CD4-positive, alpha-beta T cell (primary cell): ENCODE measurements at regions not wholly inside any gene's neighbourhood (a gene's known extent, or its start where the extent isn't known, plus 50 kb on each side); places are given as distances from the start of the nearest gene placed in this dataset.

Experiments
- ATAC-seq: fragments of 200-7000 bp; cut with Tn5 transposase; one replicate; pipeline ENCODE4 v1.10.0; 2022; ENCODE audit warnings: mild to moderate bottlenecking; ENCODE audit not compliant: poor library complexity
- CTCF ChIA-PET: fragments of 350-600 bp; sonication (Branson Sonifier 250); formaldehyde crosslinking; loops from one replicate; lab custom pipeline; 2021; ENCODE audit warnings: antibody characterized with exemption, inconsistent platforms; lab: Charles Lee
- POLR2A ChIA-PET: fragments of 350-600 bp; sonication (Branson Sonifier 250); formaldehyde crosslinking; loops from one replicate; lab custom pipeline; 2021; ENCODE audit warnings: antibody characterized with exemption, inconsistent platforms; lab: Charles Lee
- DNase-seq, 14 experiments: peaks; one replicate each; pipeline ENCODE4 v3.0.0-alpha.2; 2013 to 2020; ENCODE audit warnings: mixed read lengths in 2 of 14
- H3K27ac ChIP-seq, 2 donors: one replicate each; pipeline versions ENCODE4 v1.5.1 to v1.7.0; 2013; ENCODE audit warnings: low read length in 2 of 2, low read depth in 1 of 2, mild to moderate bottlenecking in 1 of 2
- H3K27me3 ChIP-seq, 2 experiments: 1 replicate in 1 of 2; 2 replicates in 1 of 2; pipeline versions ENCODE4 v1.6.1 to v1.7.0; 2013; ENCODE audit warnings: low read length in 2 of 2, control low read depth in 1 of 2, mild to moderate bottlenecking in 1 of 2, moderate library complexity in 1 of 2; ENCODE audit not compliant: insufficient read depth in 2 of 2, control insufficient read depth in 1 of 2
- H3K36me3 ChIP-seq: one replicate; pipeline ENCODE4 v1.6.1; 2013; ENCODE audit warnings: low read length, control low read depth; ENCODE audit not compliant: insufficient read depth
- H3K4me1 ChIP-seq: one replicate; pipeline ENCODE4 v1.6.1; 2013; ENCODE audit warnings: low read length, control low read depth; ENCODE audit not compliant: insufficient read depth
- H3K4me3 ChIP-seq: one replicate; pipeline ENCODE4 v1.5.1; 2013; ENCODE audit warnings: mild to moderate bottlenecking, low read length, moderate library complexity
- H3K9me3 ChIP-seq, 2 experiments: 1 replicate in 1 of 2; 2 replicates in 1 of 2; pipeline versions ENCODE4 v1.6.1 to v1.7.0; 2013; ENCODE audit warnings: low read length in 2 of 2, mild to moderate bottlenecking in 2 of 2, control low read depth in 1 of 2, moderate library complexity in 1 of 2; ENCODE audit not compliant: control insufficient read depth in 1 of 2, insufficient read depth in 1 of 2
- H3K27ac Mint-ChIP-seq: one replicate; pipeline ENCODE4 v1.8.0; 2020; ENCODE audit warnings: mixed read lengths
- H3K27me3 Mint-ChIP-seq: one replicate; pipeline ENCODE4 v1.8.0; 2021; ENCODE audit warnings: mixed read lengths
- H3K36me3 Mint-ChIP-seq: one replicate; pipeline ENCODE4 v1.8.0; 2021; ENCODE audit warnings: low read depth, mixed read lengths
- H3K4me1 Mint-ChIP-seq: one replicate; pipeline ENCODE4 v1.8.0; 2021; ENCODE audit warnings: low read depth, mixed read lengths
- H3K4me3 Mint-ChIP-seq: one replicate; pipeline ENCODE4 v1.8.0; 2020; ENCODE audit warnings: mild to moderate bottlenecking, mixed read lengths
- H3K9me3 Mint-ChIP-seq: one replicate; pipeline ENCODE4 v1.8.0; 2020; ENCODE audit warnings: mixed read lengths
- intact Hi-C, 2 experiments: fragments of 100-400 bp; cut with DNase I in 1 of 2; cut with micrococcal nuclease in 1 of 2; formaldehyde crosslinking; loops; one replicate each; pipeline versions ENCODE4 v1.15.1 to v1.9.0; 2023 to 2025; cut with DNase I, micrococcal nuclease
- TF ChIP-seq, protein P1 (sequence below): fragments of 200-600 bp; IDR thresholded peaks from one replicate; pipeline ENCODE4 v1.8.0; 2022; ENCODE audit warnings: antibody characterized with exemption, mild to moderate bottlenecking

DNA sequence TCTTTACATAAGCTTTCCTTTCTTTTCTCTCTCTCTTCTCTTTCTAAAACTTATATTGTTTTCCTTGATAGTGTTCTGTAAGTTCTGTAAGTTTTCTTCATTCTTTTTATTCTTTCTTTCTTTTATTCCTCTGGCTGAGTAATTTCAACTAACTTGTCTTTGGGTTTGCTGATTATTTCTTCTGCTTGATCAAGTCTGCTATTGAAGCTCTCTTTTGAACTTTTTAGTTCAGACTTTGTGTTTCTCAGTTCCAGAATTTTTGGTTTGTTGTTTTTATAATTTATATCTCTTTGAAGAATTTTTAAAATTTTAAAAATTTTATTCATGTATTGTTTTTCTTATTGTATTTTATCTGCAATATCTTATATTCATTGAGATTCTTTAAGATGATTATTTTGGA, 795.8 kb upstream of the SALL3 start:
- H3K9me3 ChIP-seq, result peaks cover 13 to 18% of the 10 kb centered on the region in 2 experiments
- CTCF ChIA-PET, result no interaction called here
- TF ChIP-seq, protein P1, sequence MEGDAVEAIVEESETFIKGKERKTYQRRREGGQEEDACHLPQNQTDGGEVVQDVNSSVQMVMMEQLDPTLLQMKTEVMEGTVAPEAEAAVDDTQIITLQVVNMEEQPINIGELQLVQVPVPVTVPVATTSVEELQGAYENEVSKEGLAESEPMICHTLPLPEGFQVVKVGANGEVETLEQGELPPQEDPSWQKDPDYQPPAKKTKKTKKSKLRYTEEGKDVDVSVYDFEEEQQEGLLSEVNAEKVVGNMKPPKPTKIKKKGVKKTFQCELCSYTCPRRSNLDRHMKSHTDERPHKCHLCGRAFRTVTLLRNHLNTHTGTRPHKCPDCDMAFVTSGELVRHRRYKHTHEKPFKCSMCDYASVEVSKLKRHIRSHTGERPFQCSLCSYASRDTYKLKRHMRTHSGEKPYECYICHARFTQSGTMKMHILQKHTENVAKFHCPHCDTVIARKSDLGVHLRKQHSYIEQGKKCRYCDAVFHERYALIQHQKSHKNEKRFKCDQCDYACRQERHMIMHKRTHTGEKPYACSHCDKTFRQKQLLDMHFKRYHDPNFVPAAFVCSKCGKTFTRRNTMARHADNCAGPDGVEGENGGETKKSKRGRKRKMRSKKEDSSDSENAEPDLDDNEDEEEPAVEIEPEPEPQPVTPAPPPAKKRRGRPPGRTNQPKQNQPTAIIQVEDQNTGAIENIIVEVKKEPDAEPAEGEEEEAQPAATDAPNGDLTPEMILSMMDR, result no peak
- Mint-ChIP-seq H3K4me3 (no peak overlapping the region), H3K27me3 (no peaks in the 10 kb centered on the region), H3K36me3 (no peaks in the 10 kb centered on the region), H3K27ac (no peak overlapping the region), H3K4me1 (no peaks in the 10 kb centered on the region), H3K9me3 (peaks cover 2% of the 10 kb centered on the region)
- no peak overlapping the region for H3K4me3 ChIP-seq
- H3K4me1 ChIP-seq, result no peaks in the 10 kb centered on the region
- no peaks in the 10 kb centered on the region for H3K27me3 ChIP-seq
- intact Hi-C loops, result no loop called here
- ATAC-seq (no peak), DNase-seq (no peak)
- POLR2A ChIA-PET, result no interaction called here
- H3K36me3 ChIP-seq, result no peaks in the 10 kb centered on the region
- no peak overlapping the region for H3K27ac ChIP-seq

DNA sequence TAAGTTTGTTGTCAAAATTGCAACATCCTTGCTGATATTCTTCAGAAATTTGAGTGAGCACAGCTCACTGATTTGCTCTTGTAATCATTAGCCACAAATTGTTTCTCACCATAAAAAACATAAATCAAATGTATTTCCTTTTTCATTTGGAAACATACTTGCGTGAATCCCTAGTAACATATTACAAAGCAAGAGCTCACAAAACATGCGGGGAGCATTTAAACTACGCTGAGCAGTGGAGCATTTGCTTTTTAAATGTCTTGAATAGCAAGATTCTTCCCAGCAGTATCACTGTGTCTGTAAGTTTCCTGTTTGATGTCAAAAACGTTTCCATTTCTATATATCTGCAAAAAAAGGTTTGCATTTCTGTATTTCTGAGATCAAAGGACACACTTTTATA, 788.3 kb upstream of the SALL3 start:
- H3K27ac ChIP-seq, result no peak overlapping the region
- H3K36me3 Mint-ChIP-seq, result no peaks in the 10 kb centered on the region
- peaks cover 3 to 5% of the 10 kb centered on the region in 2 experiments for H3K9me3 ChIP-seq
- no peak overlapping the region for H3K4me3 ChIP-seq
- H3K4me3 Mint-ChIP-seq, result no peak overlapping the region
- ChIA-PET CTCF (no interaction called here), POLR2A (no interaction called here)
- intact Hi-C loops, result no loop called here
- H3K27ac Mint-ChIP-seq, result no peak overlapping the region
- peaks cover 3% of the 10 kb centered on the region for H3K9me3 Mint-ChIP-seq
- H3K4me1 ChIP-seq, result no peaks in the 10 kb centered on the region
- TF ChIP-seq, protein P1, result no peak
- no peaks in the 10 kb centered on the region for H3K27me3 Mint-ChIP-seq
- no peaks in the 10 kb centered on the region for H3K4me1 Mint-ChIP-seq
- H3K36me3 ChIP-seq, result no peaks in the 10 kb centered on the region
- ATAC-seq (no peak), DNase-seq (no peak)
- no peaks in the 10 kb centered on the region for H3K27me3 ChIP-seq

DNA sequence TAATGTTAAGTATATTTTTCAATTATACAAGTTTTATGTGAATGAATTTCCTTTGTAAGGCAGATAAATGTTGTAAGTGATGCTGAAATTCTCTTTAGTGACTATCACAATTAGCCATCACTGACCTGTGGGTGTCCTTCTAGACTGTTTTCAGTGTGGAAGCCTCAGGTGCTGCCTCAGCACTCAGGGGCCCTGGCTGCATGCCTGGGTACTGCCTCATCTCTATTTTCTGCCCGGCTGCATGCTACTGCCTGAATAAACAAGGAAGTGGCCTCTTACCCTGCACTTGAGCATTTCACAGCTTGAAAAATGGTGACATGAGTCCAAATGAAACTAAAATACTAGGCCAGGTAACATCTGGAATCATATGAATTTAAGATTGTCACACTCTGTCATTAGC, 787.6 kb upstream of the SALL3 start:
- TF ChIP-seq, protein P1, result no peak
- H3K4me3 ChIP-seq, result no peak overlapping the region
- ChIA-PET CTCF (no interaction called here), POLR2A (no interaction called here)
- no peaks in the 10 kb centered on the region for H3K27me3 Mint-ChIP-seq
- no peak overlapping the region for H3K27ac ChIP-seq
- no peaks in the 10 kb centered on the region for H3K27me3 ChIP-seq
- H3K27ac Mint-ChIP-seq, result no peak overlapping the region
- no peaks in the 10 kb centered on the region for H3K4me1 ChIP-seq
- no peak overlapping the region for H3K4me3 Mint-ChIP-seq
- no peaks in the 10 kb centered on the region for H3K36me3 Mint-ChIP-seq
- intact Hi-C loops, result no loop called here
- peaks cover 3 to 5% of the 10 kb centered on the region in 2 experiments for H3K9me3 ChIP-seq
- no peaks in the 10 kb centered on the region for H3K4me1 Mint-ChIP-seq
- H3K36me3 ChIP-seq, result no peaks in the 10 kb centered on the region
- DNase-seq (no peak), ATAC-seq (no peak)
- peaks cover 3% of the 10 kb centered on the region for H3K9me3 Mint-ChIP-seq
